GM18907 (cell line): ENCODE measurements at regions not wholly inside any gene's neighbourhood (a gene's known extent, or its start where the extent isn't known, plus 50 kb on each side); places are given as distances from the start of the nearest gene placed in this dataset.
A peak's percentile ranks its signal among the peaks of the same experiment; 100 is the strongest.

Source experiments
- ATAC-seq: cut with Tn5 transposase; IDR thresholded peaks from one replicate; pipeline ENCODE4 v1.9.1; 2021; ENCODE audit warnings: mild to moderate bottlenecking, moderate library complexity; ENCODE audit not compliant: unreplicated experiment

- ATAC-seq, result no peak
Measured at GRCh38 chr3:18743761-18744160, 318.6 kb upstream of the SATB1 start.

- peak; percentile 91 for ATAC-seq
Measured at GRCh38 chr3:18740631-18741583, 315.8 kb upstream of the SATB1 start.

- peak; percentile 36 for ATAC-seq
Measured at GRCh38 chr3:18739099-18739433, 313.9 kb upstream of the SATB1 start.

GRCh38 chr3:18738393-18739098 is 313.4 kb upstream of the SATB1 start:
- ATAC-seq, result no peak

- no peak for ATAC-seq
Measured at GRCh38 chr3:18735005-18735404, 309.9 kb upstream of the SATB1 start.

- ATAC-seq, result no peak
Measured at GRCh38 chr3:18734309-18734708, 309.2 kb upstream of the SATB1 start.

- ATAC-seq, result no peak
Measured at GRCh38 chr3:18732474-18732873, 307.3 kb upstream of the SATB1 start.

GRCh38 chr3:18730491-18730890 is 305.4 kb upstream of the SATB1 start:
- ATAC-seq, result no peak

GRCh38 chr3:18729671-18730070 is 304.5 kb upstream of the SATB1 start:
- no peak for ATAC-seq

GRCh38 chr3:18725668-18726407 is 300.7 kb upstream of the SATB1 start:
- ATAC-seq, result no peak

- no peak for ATAC-seq
Measured at GRCh38 chr3:18724456-18724855, 299.3 kb upstream of the SATB1 start.

GRCh38 chr3:18723206-18723810 is 298.2 kb upstream of the SATB1 start:
- ATAC-seq, result no peak

GRCh38 chr3:18720543-18720942 is 295.4 kb upstream of the SATB1 start:
- ATAC-seq, result no peak

- ATAC-seq, result peak; percentile 64
Measured at GRCh38 chr3:18717598-18717997, 292.5 kb upstream of the SATB1 start.

GRCh38 chr3:18716821-18717220 is 291.7 kb upstream of the SATB1 start:
- no peak for ATAC-seq

GRCh38 chr3:18716101-18716500 is 291.0 kb upstream of the SATB1 start:
- ATAC-seq, result no peak

GRCh38 chr3:18715208-18715607 is 290.1 kb upstream of the SATB1 start:
- no peak for ATAC-seq

- no peak for ATAC-seq
Measured at GRCh38 chr3:18713577-18713951, 288.4 kb upstream of the SATB1 start.

GRCh38 chr3:18712713-18713576 is 287.8 kb upstream of the SATB1 start:
- ATAC-seq, result no peak

- ATAC-seq, result no peak
Measured at GRCh38 chr3:18704326-18704725, 279.2 kb upstream of the SATB1 start.
